ENCODE measurements at regions not wholly inside any gene's neighbourhood (a gene's known extent, or its start where the extent isn't known, plus 50 kb on each side); places are given as distances from the start of the nearest gene placed in this dataset.

- TF ChIP-seq, protein P1, sequence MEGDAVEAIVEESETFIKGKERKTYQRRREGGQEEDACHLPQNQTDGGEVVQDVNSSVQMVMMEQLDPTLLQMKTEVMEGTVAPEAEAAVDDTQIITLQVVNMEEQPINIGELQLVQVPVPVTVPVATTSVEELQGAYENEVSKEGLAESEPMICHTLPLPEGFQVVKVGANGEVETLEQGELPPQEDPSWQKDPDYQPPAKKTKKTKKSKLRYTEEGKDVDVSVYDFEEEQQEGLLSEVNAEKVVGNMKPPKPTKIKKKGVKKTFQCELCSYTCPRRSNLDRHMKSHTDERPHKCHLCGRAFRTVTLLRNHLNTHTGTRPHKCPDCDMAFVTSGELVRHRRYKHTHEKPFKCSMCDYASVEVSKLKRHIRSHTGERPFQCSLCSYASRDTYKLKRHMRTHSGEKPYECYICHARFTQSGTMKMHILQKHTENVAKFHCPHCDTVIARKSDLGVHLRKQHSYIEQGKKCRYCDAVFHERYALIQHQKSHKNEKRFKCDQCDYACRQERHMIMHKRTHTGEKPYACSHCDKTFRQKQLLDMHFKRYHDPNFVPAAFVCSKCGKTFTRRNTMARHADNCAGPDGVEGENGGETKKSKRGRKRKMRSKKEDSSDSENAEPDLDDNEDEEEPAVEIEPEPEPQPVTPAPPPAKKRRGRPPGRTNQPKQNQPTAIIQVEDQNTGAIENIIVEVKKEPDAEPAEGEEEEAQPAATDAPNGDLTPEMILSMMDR (IDR thresholded peaks at IDR 0.05; ENCODE audit: insufficient read depth, low read length, poor library complexity, severe bottlenecking), result peak; percentile 66
- TF ChIP-seq EZH2phosphoT487 (conservative IDR thresholded peaks at IDR 0.05; ENCODE audit: low read length), result no peak
Measured at GRCh38 chr3:132253262-132253878, 63.8 kb upstream of the ACP3 start.

All from SU-DHL-6 (cell line).